K562 (cell line): ENCODE measurements at regions not wholly inside any gene's neighbourhood (a gene's known extent, or its start where the extent isn't known, plus 50 kb on each side); places are given as distances from the start of the nearest gene placed in this dataset.

ENCODE experiments used
- FOS ChIP-seq: IDR thresholded peaks from 3 replicates; pipeline ENCODE4 v1.6.1; 2011; ENCODE audit not compliant: insufficient read length; ENCODE audit errors: extremely low read depth
- FOXK1 ChIP-seq: sonication (generic); formaldehyde crosslinking; IDR thresholded peaks from 2 replicates; pipeline ENCODE4 v1.8.0; 2022; ENCODE audit warnings: missing genetic modification reagents, mild to moderate bottlenecking, borderline replicate concordance
- MCM2 ChIP-seq: fragments of 450-650 bp; IDR thresholded peaks from 2 replicates; pipeline ENCODE4 v1.6.1; 2017; ENCODE audit warnings: low read depth, mild to moderate bottlenecking
- NR2C2 ChIP-seq, 2 experiments: fragments of 200-800 bp in 1 of 2; sonication (Bioruptor generic) in 1 of 2; sonication (generic) in 1 of 2; formaldehyde crosslinking in 1 of 2; IDR thresholded peaks; 2 replicates each; pipeline versions ENCODE4 v1.6.1 to v1.8.0; 2016 to 2022; ENCODE audit warnings: mild to moderate bottlenecking in 1 of 2, missing compliant biosample characterization in 1 of 2, missing genetic modification characterization in 1 of 2, missing genetic modification reagents in 1 of 2
- ZBTB33 ChIP-seq: sonication (generic); formaldehyde crosslinking; IDR thresholded peaks from 2 replicates; pipeline ENCODE4 v1.8.1; 2023; ENCODE audit warnings: mild to moderate bottlenecking, missing genetic modification reagents
- ZFP36 ChIP-seq: fragments of 150-350 bp; IDR thresholded peaks from 2 replicates; pipeline ENCODE4 v1.6.1; 2018; ENCODE audit warnings: low read length, low read depth; ENCODE audit not compliant: partially characterized antibody
- ZNF398 ChIP-seq: fragments of 250-450 bp; sonication (Bioruptor Pico); IDR thresholded peaks from 2 replicates; pipeline ENCODE4 v1.8.0; 2021; ENCODE audit warnings: moderate library complexity, mild to moderate bottlenecking, inconsistent platforms
- TF ChIP-seq, protein P1 (sequence below): fragments of 250-450 bp; sonication (Bioruptor Pico); IDR thresholded peaks from 2 replicates; pipeline ENCODE4 v1.8.0; 2022; ENCODE audit warnings: inconsistent platforms, mild to moderate bottlenecking, moderate library complexity, borderline replicate concordance

DNA sequence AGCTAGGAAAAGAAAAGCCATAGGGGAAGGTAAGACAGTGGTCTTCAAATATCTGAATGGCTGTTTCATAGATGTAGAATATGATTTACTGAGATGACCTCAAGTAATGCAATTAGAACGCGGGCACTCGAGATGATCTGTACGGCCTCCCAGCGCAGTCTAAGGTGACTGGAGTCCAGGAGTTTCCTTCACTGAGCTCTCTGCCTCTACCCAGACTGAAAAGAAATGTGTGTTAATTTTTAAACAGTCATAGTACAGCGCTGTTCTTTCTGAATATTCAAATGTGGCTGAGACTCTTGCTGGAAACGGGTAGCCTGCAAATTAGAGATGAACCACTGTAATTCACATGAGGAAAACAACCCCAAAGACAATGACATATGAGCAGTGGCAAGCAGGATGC, 562.4 kb upstream of the AUTS2 start:
- no peak for TF ChIP-seq FOXK1 (CRISPR knock-in tag)
- TF ChIP-seq, protein P1, sequence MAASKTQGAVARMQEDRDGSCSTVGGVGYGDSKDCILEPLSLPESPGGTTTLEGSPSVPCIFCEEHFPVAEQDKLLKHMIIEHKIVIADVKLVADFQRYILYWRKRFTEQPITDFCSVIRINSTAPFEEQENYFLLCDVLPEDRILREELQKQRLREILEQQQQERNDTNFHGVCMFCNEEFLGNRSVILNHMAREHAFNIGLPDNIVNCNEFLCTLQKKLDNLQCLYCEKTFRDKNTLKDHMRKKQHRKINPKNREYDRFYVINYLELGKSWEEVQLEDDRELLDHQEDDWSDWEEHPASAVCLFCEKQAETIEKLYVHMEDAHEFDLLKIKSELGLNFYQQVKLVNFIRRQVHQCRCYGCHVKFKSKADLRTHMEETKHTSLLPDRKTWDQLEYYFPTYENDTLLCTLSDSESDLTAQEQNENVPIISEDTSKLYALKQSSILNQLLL (CRISPR knock-in tag) = no peak
- no peak for TF ChIP-seq MCM2
- no peak for TF ChIP-seq NR2C2 (CRISPR knock-in tag; IDR thresholded peaks at IDR 0.05)
- TF ChIP-seq NR2C2 (tag; IDR thresholded peaks at IDR 0.05) = no peak
- no peak for TF ChIP-seq FOS
- TF ChIP-seq ZFP36 = no peak
- TF ChIP-seq ZBTB33 = no peak
- TF ChIP-seq ZNF398 = no peak
